AG09319 (cell line): ENCODE measurements at regions not wholly inside any gene's neighbourhood (a gene's known extent, or its start where the extent isn't known, plus 50 kb on each side); places are given as distances from the start of the nearest gene placed in this dataset.

Source experiments
- DNase-seq: peaks from one replicate; pipeline ENCODE4 v3.0.0-alpha.2; 2010; ENCODE audit warnings: low read depth; ENCODE audit errors: extremely low read depth
- TF ChIP-seq, protein P1 (sequence below): IDR thresholded peaks from 2 replicates; pipeline ENCODE4 v1.5.1; 2011; ENCODE audit warnings: low read depth, mild to moderate bottlenecking, inconsistent platforms, low read length, moderate library complexity

DNA sequence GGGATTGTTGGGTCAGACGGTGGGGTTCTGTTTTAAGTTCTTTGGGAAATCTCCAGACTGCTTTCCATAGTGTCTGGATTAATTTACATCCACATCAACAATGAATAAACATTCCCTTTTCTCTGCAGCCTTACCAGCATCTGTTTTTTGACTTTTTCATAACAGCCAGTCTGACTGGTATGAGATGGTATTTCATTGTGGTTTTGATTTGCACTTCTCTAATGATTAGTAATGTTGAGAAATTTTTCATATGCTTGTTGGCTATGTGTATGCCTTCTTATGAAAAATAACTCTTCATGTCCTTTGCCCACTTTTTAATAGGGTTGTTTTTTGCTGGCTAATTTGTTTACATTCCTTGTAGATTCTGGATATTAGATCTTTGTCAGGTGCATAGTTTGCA, 140.8 kb upstream of the CNTN1 start:
- TF ChIP-seq, protein P1, sequence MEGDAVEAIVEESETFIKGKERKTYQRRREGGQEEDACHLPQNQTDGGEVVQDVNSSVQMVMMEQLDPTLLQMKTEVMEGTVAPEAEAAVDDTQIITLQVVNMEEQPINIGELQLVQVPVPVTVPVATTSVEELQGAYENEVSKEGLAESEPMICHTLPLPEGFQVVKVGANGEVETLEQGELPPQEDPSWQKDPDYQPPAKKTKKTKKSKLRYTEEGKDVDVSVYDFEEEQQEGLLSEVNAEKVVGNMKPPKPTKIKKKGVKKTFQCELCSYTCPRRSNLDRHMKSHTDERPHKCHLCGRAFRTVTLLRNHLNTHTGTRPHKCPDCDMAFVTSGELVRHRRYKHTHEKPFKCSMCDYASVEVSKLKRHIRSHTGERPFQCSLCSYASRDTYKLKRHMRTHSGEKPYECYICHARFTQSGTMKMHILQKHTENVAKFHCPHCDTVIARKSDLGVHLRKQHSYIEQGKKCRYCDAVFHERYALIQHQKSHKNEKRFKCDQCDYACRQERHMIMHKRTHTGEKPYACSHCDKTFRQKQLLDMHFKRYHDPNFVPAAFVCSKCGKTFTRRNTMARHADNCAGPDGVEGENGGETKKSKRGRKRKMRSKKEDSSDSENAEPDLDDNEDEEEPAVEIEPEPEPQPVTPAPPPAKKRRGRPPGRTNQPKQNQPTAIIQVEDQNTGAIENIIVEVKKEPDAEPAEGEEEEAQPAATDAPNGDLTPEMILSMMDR, result no peak

DNA sequence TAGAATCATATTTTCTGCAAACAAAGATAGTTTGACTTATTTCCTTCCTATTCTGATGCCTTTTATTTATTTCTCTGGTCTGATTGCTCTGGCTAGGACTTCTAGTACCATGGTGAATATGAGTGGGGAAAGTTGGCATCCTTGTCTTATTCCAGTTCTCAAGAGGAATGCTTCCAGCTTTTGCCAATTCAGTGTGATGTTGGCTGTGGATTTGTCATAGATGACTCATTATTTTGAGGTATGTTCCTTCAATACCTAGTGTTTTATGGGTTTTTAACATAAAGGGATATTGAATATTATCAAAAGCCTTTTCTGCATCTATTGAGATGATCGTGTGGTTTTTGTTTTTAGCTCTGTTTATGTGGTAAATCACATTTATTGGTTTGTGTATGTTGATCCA, 139.4 kb upstream of the CNTN1 start:
- no peak for DNase-seq
- TF ChIP-seq, protein P1, result no peak

More for the DNA sequence above, 140.8 kb upstream of the CNTN1 start:
- no peak for DNase-seq

DNA sequence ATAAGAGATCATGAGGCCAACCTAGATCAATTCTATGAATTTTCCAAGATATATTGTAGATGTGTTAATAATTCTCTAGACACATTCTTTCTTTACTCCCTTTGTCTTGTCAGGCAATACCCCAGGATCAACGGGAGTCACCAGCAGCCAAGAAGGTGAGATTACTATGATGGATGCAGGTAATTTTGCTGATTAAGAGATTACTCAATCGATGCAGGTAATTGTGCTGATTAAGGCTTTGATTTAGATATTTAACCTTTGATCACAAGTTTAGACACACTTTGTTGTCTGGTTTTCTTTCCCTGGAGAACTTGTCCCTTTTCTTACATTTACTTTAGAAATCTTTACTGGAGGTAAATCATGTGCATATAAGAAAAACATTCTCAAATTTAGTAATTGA, 134.3 kb upstream of the CNTN1 start:
- TF ChIP-seq, protein P1, result no peak

DNA sequence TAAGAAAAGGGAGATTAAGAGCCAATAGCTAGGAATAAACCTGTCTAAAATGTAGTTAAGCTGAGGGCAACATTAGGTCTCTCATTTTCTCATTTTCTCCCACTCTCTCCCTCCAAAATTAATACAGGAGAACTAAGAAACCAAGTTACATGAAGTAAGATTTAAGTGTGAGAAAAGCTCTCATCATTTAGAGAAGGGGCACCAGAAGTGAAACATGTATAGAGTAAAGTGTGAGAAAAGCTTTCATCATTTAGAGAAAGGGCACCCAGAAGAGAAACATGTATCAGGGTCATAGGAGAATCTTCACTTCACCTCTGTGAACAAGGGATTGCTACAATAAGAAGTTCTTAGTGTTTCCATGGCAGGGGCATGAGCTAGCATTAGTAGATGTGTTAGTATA, 132.4 kb upstream of the CNTN1 start:
- DNase-seq, result no peak
- TF ChIP-seq, protein P1, result no peak

More for the DNA sequence above, 134.3 kb upstream of the CNTN1 start:
- no peak for DNase-seq

DNA sequence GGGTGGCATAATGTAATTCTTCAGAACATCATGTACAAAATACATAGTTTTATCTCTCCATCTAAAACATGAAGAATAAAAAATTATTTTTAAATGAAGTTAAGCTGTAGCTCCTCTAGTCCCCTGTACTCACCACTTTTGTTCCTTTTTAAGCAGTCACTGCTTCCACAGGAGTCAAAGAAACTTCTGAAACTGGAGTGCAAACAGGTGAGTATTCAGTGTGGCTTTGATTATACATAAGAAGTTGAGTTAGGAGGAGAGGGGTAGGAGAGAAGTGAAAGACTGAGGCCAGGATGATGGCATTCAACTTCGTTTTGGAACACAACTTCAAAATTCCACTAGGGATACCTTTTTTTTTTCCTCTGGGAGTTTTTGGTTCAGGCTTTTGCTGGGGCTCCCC, 131.4 kb upstream of the CNTN1 start:
- no peak for DNase-seq
- TF ChIP-seq, protein P1, result no peak

DNA sequence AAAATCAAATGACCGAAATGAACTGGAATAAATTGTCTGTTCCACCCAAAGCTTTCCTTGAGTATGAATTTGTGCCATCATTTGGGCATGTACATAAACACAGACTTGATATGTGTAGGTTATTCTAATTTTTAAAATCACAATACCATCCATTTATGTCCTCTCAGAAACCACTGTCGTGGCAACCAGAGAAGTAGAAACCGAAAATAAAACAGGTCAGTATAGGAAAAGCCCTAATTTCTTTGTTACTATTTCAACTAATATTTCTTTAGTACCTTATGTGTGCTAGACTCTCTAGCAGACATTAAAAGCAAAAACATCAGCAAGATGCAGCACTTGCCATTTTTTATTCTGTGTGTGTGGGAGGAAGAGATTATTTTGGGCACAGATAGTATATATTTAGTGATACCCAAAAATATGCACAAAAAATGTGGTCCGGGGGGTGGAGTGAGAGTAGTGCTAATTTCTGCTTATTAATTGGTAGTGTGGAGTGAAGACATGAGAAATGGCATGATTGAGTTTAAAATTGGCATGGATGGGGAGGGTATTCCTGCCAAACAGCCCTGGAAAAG, 130.8 kb upstream of the CNTN1 start:
- TF ChIP-seq, protein P1, result no peak

DNA sequence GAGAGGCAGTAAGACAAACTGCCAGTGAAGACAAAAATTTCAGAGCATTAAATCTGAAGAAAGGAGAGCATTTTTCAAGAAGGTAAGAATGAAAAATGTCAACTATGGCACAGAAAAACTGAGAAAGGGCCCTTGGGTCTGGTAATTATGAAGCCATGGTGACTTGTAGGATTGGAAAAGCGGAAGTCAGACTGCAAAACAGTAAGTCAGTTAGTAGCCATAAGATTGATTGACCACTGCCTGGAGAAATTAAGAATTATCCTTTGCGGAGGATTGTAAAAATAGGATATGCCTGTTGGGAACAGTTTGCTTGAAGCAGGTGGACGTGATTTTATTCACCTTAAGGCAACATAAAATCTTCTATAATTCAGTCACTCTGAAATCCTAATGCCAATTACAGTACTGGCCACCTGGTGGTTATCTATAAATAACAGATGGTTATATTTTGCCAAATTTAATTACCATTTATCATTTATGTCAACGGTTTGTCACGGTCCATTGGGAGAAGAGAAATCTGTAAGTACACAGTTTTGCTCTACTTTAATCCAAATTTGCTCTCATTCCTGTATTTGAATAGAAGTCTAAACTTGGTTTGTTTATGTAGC, 127.1 kb upstream of the CNTN1 start:
- TF ChIP-seq, protein P1, result no peak
- DNase-seq, result no peak

More for the DNA sequence above, 130.8 kb upstream of the CNTN1 start:
- no peak for DNase-seq
